PC-9 (cell line): ENCODE measurements at regions not wholly inside any gene's neighbourhood (a gene's known extent, or its start where the extent isn't known, plus 50 kb on each side); places are given as distances from the start of the nearest gene placed in this dataset.

Experiments
- BruUV-seq: library from RNA; stranded (reverse); fragments of 400-500 nt; replicated peaks from 2 replicates; lab custom pipeline; 2021; lab: Mats Ljungman, UMichigan
- CTCF ChIA-PET: fragments of 300-600 bp; sonication (Branson Sonifier 250); formaldehyde crosslinking; loops from one replicate; lab custom pipeline; 2022; ENCODE audit warnings: antibody characterized with exemption; lab: Charles Lee
- POLR2A ChIA-PET: fragments of 300-600 bp; sonication (Branson Sonifier 250); formaldehyde crosslinking; loops from one replicate; lab custom pipeline; 2022; ENCODE audit warnings: antibody characterized with exemption; ENCODE audit not compliant: unreplicated experiment; lab: Charles Lee
- DNase-seq, 2 experiments: peaks; one replicate each; pipeline versions ENCODE4 v3.0.0 to v3.0.0-alpha.2; 2015 to 2022; ENCODE audit warnings: mixed read lengths in 1 of 2
- H2AFZ ChIP-seq: fragments of 200-600 bp; sonication (generic); 2 replicates; pipeline ENCODE4 v1.8.1; 2017; ENCODE audit warnings: antibody characterized with exemption
- H3F3A ChIP-seq: fragments of 200-600 bp; sonication (generic); 2 replicates; pipeline ENCODE4 v1.8.1; 2017; ENCODE audit warnings: antibody characterized with exemption, mild to moderate bottlenecking, low read depth; ENCODE audit not compliant: insufficient read depth
- H3K27ac ChIP-seq: fragments of 200-600 bp; sonication (generic); 2 replicates; pipeline ENCODE4 v1.6.1; 2016; ENCODE audit warnings: mixed run types
- H3K27me3 ChIP-seq: fragments of 200-600 bp; sonication (generic); 2 replicates; pipeline ENCODE4 v1.6.1; 2016; ENCODE audit warnings: low read depth, mixed run types; ENCODE audit not compliant: insufficient read depth
- H3K36me3 ChIP-seq: fragments of 200-600 bp; sonication (generic); 2 replicates; pipeline ENCODE4 v1.6.1; 2016; ENCODE audit warnings: low read depth, mixed run types
- H3K4me1 ChIP-seq: fragments of 200-600 bp; sonication (generic); replicated peaks from 2 replicates; pipeline ENCODE4 v1.6.1; 2016; ENCODE audit warnings: mixed run types; ENCODE audit not compliant: insufficient read depth
- H3K4me2 ChIP-seq: fragments of 200-600 bp; sonication (generic); 2 replicates; pipeline ENCODE4 v1.6.1; 2017; ENCODE audit warnings: mixed run types
- H3K4me3 ChIP-seq: fragments of 200-600 bp; sonication (generic); 2 replicates; pipeline ENCODE4 v1.6.1; 2016; ENCODE audit warnings: mixed run types
- H3K79me2 ChIP-seq: fragments of 200-600 bp; sonication (generic); 2 replicates; pipeline ENCODE4 v1.6.1; 2017; ENCODE audit warnings: low read depth, mixed run types
- H3K9me2 ChIP-seq: fragments of 200-600 bp; sonication (generic); 2 replicates; pipeline ENCODE4 v1.8.1; 2017; ENCODE audit warnings: mild to moderate bottlenecking; ENCODE audit not compliant: insufficient read depth
- H3K9me3 ChIP-seq: fragments of 200-600 bp; sonication (generic); 2 replicates; pipeline ENCODE4 v1.8.1; 2016; ENCODE audit warnings: low read depth; ENCODE audit not compliant: insufficient read depth
- H4K20me1 ChIP-seq: fragments of 200-600 bp; sonication (generic); 2 replicates; pipeline ENCODE4 v1.8.1; 2017; ENCODE audit not compliant: insufficient read depth
- CTCF ChIP-seq: fragments of 200-600 bp; sonication (generic); conservative IDR thresholded peaks from 2 replicates; pipeline ENCODE4 v1.6.1; 2017; ENCODE audit warnings: mixed run types, antibody characterized with exemption, mild to moderate bottlenecking, moderate library complexity
- EZH2 ChIP-seq: fragments of 200-600 bp; sonication (generic); IDR thresholded peaks from 2 replicates; pipeline ENCODE4 v1.8.0; 2017; ENCODE audit warnings: antibody characterized with exemption, low read depth
- intact Hi-C: fragments of 100-400 bp; cut with micrococcal nuclease; formaldehyde crosslinking; loops from one replicate; pipeline ENCODE4 v1.10.0; 2022; ENCODE audit not compliant: unreplicated experiment

GRCh38 chr14:76930549-76930948 lies 98.0 kb downstream of the IRF2BPL start:
- Histone ChIP-seq H3K4me2 (no peak overlapping the region), H3K36me3 (no peaks in the 10 kb centered on the region), H2AFZ (no peak overlapping the region), H3F3A (peaks cover 7% of the 10 kb centered on the region; the same call in 1 of the 2 replicates), H3K4me3 (no peak overlapping the region), H3K9me3 (no peaks in the 10 kb centered on the region), H3K9me2 (no peaks in the 10 kb centered on the region), H3K27ac (no peak overlapping the region), H3K27me3 (no peaks in the 10 kb centered on the region), H4K20me1 (no peaks in the 10 kb centered on the region), H3K4me1 (no peaks in the 10 kb centered on the region), H3K79me2 (no peaks in the 10 kb centered on the region)
- ChIA-PET CTCF (interaction anchor here (0.6 kb wide), 2 partner anchors 19 to 117 kb away, joined by 3 to 4 read pairs; no protein-coding TSS in a partner anchor), POLR2A (interaction anchor here (0.6 kb wide), 1 partner anchor 31 kb away, joined by 3 read pairs; no protein-coding TSS in a partner anchor)
- BruUV-seq = no TSS peak
- intact Hi-C loops = no loop called here
- no peak for DNase-seq
- TF ChIP-seq EZH2 (no peak), CTCF (no peak)

- intact Hi-C loops = no loop called here
- Histone ChIP-seq H3K4me2 (no peak overlapping the region), H3K27ac (no peak overlapping the region), H3K27me3 (no peaks in the 10 kb centered on the region), H3F3A (peaks cover 7% of the 10 kb centered on the region; the same call in 1 of the 2 replicates), H4K20me1 (no peaks in the 10 kb centered on the region), H3K36me3 (no peaks in the 10 kb centered on the region), H3K4me3 (no peak overlapping the region), H3K9me3 (no peaks in the 10 kb centered on the region), H3K4me1 (no peaks in the 10 kb centered on the region), H3K9me2 (no peaks in the 10 kb centered on the region), H3K79me2 (no peaks in the 10 kb centered on the region), H2AFZ (no peak overlapping the region)
- ChIA-PET POLR2A (interaction anchor here (0.6 kb wide), 1 partner anchor 32 kb away, joined by 3 read pairs; no protein-coding TSS in a partner anchor), CTCF (no interaction called here)
- TF ChIP-seq EZH2 = no peak
- TF ChIP-seq CTCF = no peak
- no TSS peak for BruUV-seq
- no peak for DNase-seq
Measured at GRCh38 chr14:76929927-76930326, 98.6 kb downstream of the IRF2BPL start.

- no peaks in the 10 kb centered on the region for H3K9me2 ChIP-seq
- BruUV-seq = no TSS peak
- no peak overlapping the region for H2AFZ ChIP-seq
- ChIA-PET CTCF (no interaction called here), POLR2A (interaction anchor here (0.7 kb wide), 1 partner anchor 19 kb away, joined by 3 read pairs; no protein-coding TSS in a partner anchor)
- no peaks in the 10 kb centered on the region for H3K9me3 ChIP-seq
- no peaks in the 10 kb centered on the region for H3K79me2 ChIP-seq
- no peaks in the 10 kb centered on the region for H4K20me1 ChIP-seq
- H3K36me3 ChIP-seq = no peaks in the 10 kb centered on the region
- H3F3A ChIP-seq = peaks cover 7% of the 10 kb centered on the region; the same call in 1 of the 2 replicates
- no peaks in the 10 kb centered on the region for H3K4me1 ChIP-seq
- H3K27me3 ChIP-seq = no peaks in the 10 kb centered on the region
- DNase-seq = no peak
- no peak overlapping the region for H3K4me2 ChIP-seq
- intact Hi-C loops = no loop called here
- H3K4me3 ChIP-seq = no peak overlapping the region
- TF ChIP-seq CTCF (no peak), EZH2 (no peak)
- no peak overlapping the region for H3K27ac ChIP-seq
Measured at GRCh38 chr14:76927971-76928700, 100.4 kb downstream of the IRF2BPL start.
